Adrenal gland (tissue), 9 donors: ENCODE measurements at regions not wholly inside any gene's neighbourhood (a gene's known extent, or its start where the extent isn't known, plus 50 kb on each side); places are given as distances from the start of the nearest gene placed in this dataset.

ENCODE experiments used
- DNase-seq, 7 donors: peaks; one replicate each; pipeline ENCODE4 v3.0.0-alpha.2; 2019 to 2020
- H3K27ac ChIP-seq, 5 donors: fragments of 200-600 bp; sonication (generic) in 4 of 5; 1 replicate in 3 of 5; 2 replicates in 2 of 5; pipeline versions ENCODE4 v1.5.1 to v1.8.0; 2016 to 2020; ENCODE audit warnings: mild to moderate bottlenecking in 1 of 5
- H3K27me3 ChIP-seq: fragments of 200-600 bp; 2 replicates; pipeline ENCODE4 v1.8.0; 2021
- H3K36me3 ChIP-seq, 2 donors: fragments of 200-600 bp; replicated peaks in 1 of 2; 1 replicate in 1 of 2; 2 replicates in 1 of 2; pipeline versions ENCODE4 v1.5.1 to v1.8.0; 2018 to 2022
- H3K4me1 ChIP-seq, 2 donors: fragments of 200-600 bp; replicated peaks in 1 of 2; 1 replicate in 1 of 2; 2 replicates in 1 of 2; pipeline versions ENCODE4 v1.5.1 to v1.8.0; 2018 to 2021
- H3K4me3 ChIP-seq, 4 donors: fragments of 200-600 bp; sonication (generic) in 3 of 4; one replicate each; pipeline ENCODE4 v1.5.1; 2016 to 2018
- H3K9me3 ChIP-seq, 3 donors: fragments of 200-600 bp; sonication (generic) in 1 of 3; replicated peaks in 1 of 3; 1 replicate in 2 of 3; 2 replicates in 1 of 3; pipeline versions ENCODE4 v1.5.1 to v1.8.0; 2016 to 2021
- CTCF ChIP-seq, 6 experiments: fragments of 450-650 bp in 4 of 6; fragments of 200-600 bp in 2 of 6; sonication (generic) in 1 of 6; IDR thresholded peaks; 1 replicate in 5 of 6; 2 replicates in 1 of 6; pipeline versions ENCODE4 v1.5.1 to v1.8.0; 2016 to 2021; ENCODE audit warnings: antibody characterized with exemption in 6 of 6, mild to moderate bottlenecking in 2 of 6, moderate library complexity in 1 of 6
- POLR2A ChIP-seq, 2 donors: fragments of 450-650 bp; IDR thresholded peaks; one replicate each; pipeline ENCODE4 v1.6.1; 2017; ENCODE audit warnings: antibody characterized with exemption in 2 of 2, mild to moderate bottlenecking in 2 of 2, moderate library complexity in 1 of 2
- WGBS, 4 donors: extraction: QIAGEN DNeasy Blood & Tissue Kit in 2 of 4; methylation state at CpG; one replicate each; pipeline versions ENCODE4 v1.1.5 to v1.1.7; 2013 to 2017; 5-methylcytosine and 5-hydroxymethylcytosine counted together
- intact Hi-C, 2 donors: fragments of 100-400 bp; cut with DNase I; formaldehyde crosslinking; loops; one replicate each; pipeline versions ENCODE4 v1.14.1 to v1.15.0; 2022 to 2023
- donor health status: healthy with polysubstance abuse.
- donor health status: Bipolar disorder and iron deficiency.
- donor health status: DM: yes; HTN: yes; CAD: no.
- donor health status: DM: no; HTN: no; CAD: no.
- donor health status: DM: no; HTN: no; CAD: no.

- Histone ChIP-seq H3K27me3 (no peaks in the 10 kb centered on the region), H3K4me3 (no peak overlapping the region), H3K36me3 (no peaks in the 10 kb centered on the region), H3K27ac (no peak overlapping the region), H3K9me3 (no peaks in the 10 kb centered on the region), H3K4me1 (no peaks in the 10 kb centered on the region)
- intact Hi-C loops = no loop called here
- WGBS, 4 donors = 86 to 96% (median 89%) methylated on average over 2 of the region's 2 CpGs
- DNase-seq = no peak
- no peak for TF ChIP-seq POLR2A (IDR thresholded peaks at IDR 0.05)
- TF ChIP-seq CTCF (IDR thresholded peaks at IDR 0.05) = no peak
Observed at GRCh38 chr3:31345581-31345980, 187.1 kb upstream of the STT3B start.

- TF ChIP-seq CTCF (IDR thresholded peaks at IDR 0.05) (no peak), POLR2A (IDR thresholded peaks at IDR 0.05) (no peak)
- Histone ChIP-seq H3K4me1 (no peaks in the 10 kb centered on the region), H3K27me3 (no peaks in the 10 kb centered on the region), H3K36me3 (no peaks in the 10 kb centered on the region), H3K27ac (no peak overlapping the region), H3K4me3 (no peak overlapping the region), H3K9me3 (no peaks in the 10 kb centered on the region)
- WGBS, 4 donors = 86 to 98% (median 89%) methylated on average over 5 of the region's 5 CpGs
- intact Hi-C loops = no loop called here
- no peak for DNase-seq
Observed at GRCh38 chr3:31346542-31346979, 186.2 kb upstream of the STT3B start.

- WGBS, 4 donors = 55 to 75% (median 67%) methylated on average over 1 of the region's 1 CpG
- intact Hi-C loops = no loop called here
- no peak overlapping the region for H3K27ac ChIP-seq
- no peaks in the 10 kb centered on the region for H3K4me1 ChIP-seq
- H3K27me3 ChIP-seq = no peaks in the 10 kb centered on the region
- no peak for DNase-seq
- TF ChIP-seq POLR2A (IDR thresholded peaks at IDR 0.05) = no peak
- TF ChIP-seq CTCF (IDR thresholded peaks at IDR 0.05) = no peak
- no peaks in the 10 kb centered on the region for H3K36me3 ChIP-seq
- no peaks in the 10 kb centered on the region for H3K9me3 ChIP-seq
- H3K4me3 ChIP-seq = no peak overlapping the region
Observed at GRCh38 chr3:31349001-31349748, 183.6 kb upstream of the STT3B start.

DNA sequence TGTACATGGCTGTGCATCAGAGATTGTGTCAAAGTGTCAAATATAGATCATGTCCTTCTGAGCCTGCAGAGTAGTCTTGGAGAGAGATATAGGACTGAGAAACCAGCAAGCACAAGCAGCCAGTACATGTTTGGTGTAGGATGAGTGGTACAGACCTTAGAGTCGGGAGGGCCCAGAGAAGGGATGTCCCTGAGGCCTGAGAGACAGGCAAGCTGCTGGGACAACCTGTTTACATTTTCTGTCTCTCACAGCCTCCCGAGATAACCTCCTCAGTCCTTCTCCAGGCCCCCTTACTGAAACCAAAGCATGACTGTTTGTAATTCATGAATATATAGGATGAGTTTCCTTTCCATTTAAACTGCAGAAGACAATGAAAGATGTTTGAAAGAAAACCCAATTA is 182.4 kb upstream of the STT3B start:
- no peak overlapping the region for H3K4me3 ChIP-seq
- H3K27ac ChIP-seq = no peak overlapping the region
- DNase-seq = no peak
- 74 to 87% (median 85%) methylated on average over 2 of the region's 2 CpGs for WGBS, 4 donors
- H3K27me3 ChIP-seq = no peaks in the 10 kb centered on the region
- H3K4me1 ChIP-seq = no peaks in the 10 kb centered on the region
- intact Hi-C loops = no loop called here
- H3K36me3 ChIP-seq = no peaks in the 10 kb centered on the region
- H3K9me3 ChIP-seq = no peaks in the 10 kb centered on the region
- TF ChIP-seq CTCF (IDR thresholded peaks at IDR 0.05) (no peak), POLR2A (IDR thresholded peaks at IDR 0.05) (no peak)
